ENCODE measurements at regions not wholly inside any gene's neighbourhood (a gene's known extent, or its start where the extent isn't known, plus 50 kb on each side); places are given as distances from the start of the nearest gene placed in this dataset.

DNA sequence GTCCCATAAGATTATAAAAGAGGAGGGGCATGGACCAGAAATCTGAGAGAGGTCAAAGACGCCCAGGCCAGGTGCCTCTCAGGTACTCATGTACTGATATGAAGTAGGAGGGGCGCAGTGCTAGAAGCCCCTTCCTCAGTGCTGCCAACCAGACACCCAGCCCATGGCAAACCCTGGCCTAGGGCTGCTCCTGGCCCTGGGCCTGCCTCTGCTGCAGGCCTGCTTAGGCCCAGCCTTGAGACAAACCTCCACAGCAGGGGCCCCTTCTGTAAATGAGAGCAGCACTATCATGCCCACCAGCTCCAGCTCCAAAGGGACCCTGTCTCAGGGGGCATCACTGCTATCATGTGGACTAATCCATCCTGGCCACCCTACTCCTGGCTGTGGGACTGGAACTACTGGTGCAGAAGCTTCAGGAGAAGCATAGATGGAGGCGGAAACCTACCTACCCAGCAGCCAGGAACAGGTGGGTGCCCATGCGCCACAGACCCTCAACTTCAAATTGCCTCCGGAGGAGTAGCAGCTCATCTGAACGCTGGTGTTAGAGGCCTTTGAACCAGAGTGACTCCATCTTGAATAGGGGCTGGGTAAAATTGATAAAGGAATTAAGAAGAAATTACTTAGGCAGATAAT, 72.4 kb upstream of the LGSN start:
- TF ChIP-seq, protein P1, sequence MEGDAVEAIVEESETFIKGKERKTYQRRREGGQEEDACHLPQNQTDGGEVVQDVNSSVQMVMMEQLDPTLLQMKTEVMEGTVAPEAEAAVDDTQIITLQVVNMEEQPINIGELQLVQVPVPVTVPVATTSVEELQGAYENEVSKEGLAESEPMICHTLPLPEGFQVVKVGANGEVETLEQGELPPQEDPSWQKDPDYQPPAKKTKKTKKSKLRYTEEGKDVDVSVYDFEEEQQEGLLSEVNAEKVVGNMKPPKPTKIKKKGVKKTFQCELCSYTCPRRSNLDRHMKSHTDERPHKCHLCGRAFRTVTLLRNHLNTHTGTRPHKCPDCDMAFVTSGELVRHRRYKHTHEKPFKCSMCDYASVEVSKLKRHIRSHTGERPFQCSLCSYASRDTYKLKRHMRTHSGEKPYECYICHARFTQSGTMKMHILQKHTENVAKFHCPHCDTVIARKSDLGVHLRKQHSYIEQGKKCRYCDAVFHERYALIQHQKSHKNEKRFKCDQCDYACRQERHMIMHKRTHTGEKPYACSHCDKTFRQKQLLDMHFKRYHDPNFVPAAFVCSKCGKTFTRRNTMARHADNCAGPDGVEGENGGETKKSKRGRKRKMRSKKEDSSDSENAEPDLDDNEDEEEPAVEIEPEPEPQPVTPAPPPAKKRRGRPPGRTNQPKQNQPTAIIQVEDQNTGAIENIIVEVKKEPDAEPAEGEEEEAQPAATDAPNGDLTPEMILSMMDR (IDR thresholded peaks at IDR 0.05), result no peak
- peak in 1 of 6 donors; percentile 26 for DNase-seq
- H3K36me3 ChIP-seq, result no peaks in the 10 kb centered on the region
- WGBS, 2 donors, result 93 to 97% methylated on average over 6 of the region's 6 CpGs
- ATAC-seq, result no peak
- no peaks in the 10 kb centered on the region for H3K27me3 ChIP-seq
- intact Hi-C loops (cut with DNase I), result no loop called here
- no peaks in the 10 kb centered on the region for H3K4me1 ChIP-seq
- no peak overlapping the region for H3K4me3 ChIP-seq
- no peak for FAIRE-seq
- H3K9me3 ChIP-seq, result no peaks in the 10 kb centered on the region
- no peak overlapping the region for H3K27ac ChIP-seq

DNA sequence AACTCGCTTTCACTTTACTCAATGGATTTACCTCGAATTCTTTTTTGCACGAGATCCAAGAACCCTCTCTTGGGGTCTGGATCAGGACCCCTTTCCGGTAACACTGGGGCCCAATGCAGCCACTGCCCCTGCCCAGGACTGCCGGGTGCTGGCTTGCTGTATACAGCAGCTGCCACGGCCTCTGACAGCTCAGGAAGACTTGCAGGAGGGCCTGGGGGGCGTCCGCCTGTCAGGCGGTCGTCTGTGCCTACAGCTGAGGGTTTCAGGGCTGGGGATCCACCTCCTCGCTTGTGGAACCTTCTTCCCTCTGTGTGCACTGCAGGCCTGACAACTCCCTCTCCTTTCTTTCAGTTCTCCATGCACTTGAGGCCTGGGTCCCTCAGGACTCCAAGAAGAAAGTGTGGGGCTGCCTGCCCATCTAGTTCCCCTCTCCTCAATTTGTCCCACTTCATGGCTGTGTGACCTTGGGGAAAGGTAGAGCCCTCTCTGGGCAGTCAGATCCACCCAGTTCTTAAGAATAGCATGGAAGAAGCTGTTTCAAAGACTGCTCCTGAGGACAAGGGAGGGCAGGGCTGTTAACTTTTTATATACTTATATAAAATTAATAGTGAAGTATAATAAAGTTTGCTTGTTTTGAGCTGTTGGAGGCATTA, 75.0 kb upstream of the LGSN start:
- Histone ChIP-seq H3K4me1 (no peaks in the 10 kb centered on the region), H3K36me3 (no peaks in the 10 kb centered on the region), H3K9me3 (no peaks in the 10 kb centered on the region), H3K27ac (no peak overlapping the region), H3K27me3 (no peaks in the 10 kb centered on the region), H3K4me3 (no peak overlapping the region)
- 85% methylated on average over 11 of the region's 11 CpGs for whole genome bisulfite sequencing, 2 donors
- FAIRE-seq (no peak), DNase-seq (peak in 1 of 6 donors; percentile 36), ATAC-seq (no peak)
- intact Hi-C loops (cut with DNase I), result no loop called here
- TF ChIP-seq, protein P1 (IDR thresholded peaks at IDR 0.05), result no peak

DNA sequence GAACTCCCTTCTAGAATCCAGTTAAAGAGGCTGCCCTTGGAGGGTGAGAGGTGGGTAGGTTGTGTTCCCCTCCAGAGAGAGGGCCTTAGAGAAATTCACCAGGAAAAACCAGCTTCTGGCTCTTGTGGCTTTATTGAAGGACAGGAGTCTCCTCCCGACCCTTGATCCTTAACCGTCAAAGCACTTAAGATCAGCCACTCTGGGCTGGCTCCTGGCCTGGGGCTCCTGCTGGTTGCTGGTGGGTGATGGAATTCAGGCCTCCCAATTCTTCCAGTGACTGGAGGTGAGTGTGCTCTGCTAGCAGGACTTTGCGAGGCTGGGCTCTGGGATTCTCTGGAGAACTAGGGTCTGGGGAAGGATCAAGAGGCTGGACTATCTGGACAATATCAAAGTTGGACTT, 75.6 kb upstream of the LGSN start:
- FAIRE-seq (no peak), DNase-seq (no peak), ATAC-seq (no peak)
- intact Hi-C loops (cut with DNase I), result no loop called here
- no peaks in the 10 kb centered on the region for H3K27me3 ChIP-seq
- H3K4me1 ChIP-seq, result no peaks in the 10 kb centered on the region
- no peaks in the 10 kb centered on the region for H3K36me3 ChIP-seq
- H3K27ac ChIP-seq, result no peak overlapping the region
- WGBS, 2 donors, result 86 to 87% methylated on average over 3 of the region's 3 CpGs
- TF ChIP-seq, protein P1 (IDR thresholded peaks at IDR 0.05), result no peak
- H3K9me3 ChIP-seq, result no peaks in the 10 kb centered on the region
- no peak overlapping the region for H3K4me3 ChIP-seq

DNA sequence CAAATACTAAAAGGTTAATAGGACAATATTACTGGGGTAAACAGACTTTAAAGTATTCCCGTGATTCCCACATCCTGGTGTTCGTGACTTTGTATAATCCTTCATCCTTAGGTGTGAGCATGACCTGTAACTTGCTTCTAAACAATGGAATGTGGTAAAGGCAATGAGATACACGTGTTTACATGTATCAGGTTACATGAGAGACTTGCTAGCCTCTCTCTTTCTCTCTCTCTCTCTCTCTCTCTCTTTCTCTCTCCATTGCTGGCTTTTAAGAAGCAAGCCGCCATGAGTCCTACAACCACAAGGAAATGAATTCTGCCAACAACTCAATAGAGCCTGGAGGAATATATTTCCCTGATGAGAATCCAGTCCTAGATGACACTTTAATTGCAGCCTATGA, 83.9 kb upstream of the LGSN start:
- intact Hi-C loops (cut with DNase I), result no loop called here
- FAIRE-seq (no peak), ATAC-seq (peak in 1 of 4 donors; percentile 33)

More for the DNA sequence above, 83.9 kb upstream of the LGSN start:
- H3K27ac ChIP-seq, result no peak overlapping the region
- no peaks in the 10 kb centered on the region for H3K4me1 ChIP-seq
- no peaks in the 10 kb centered on the region for H3K36me3 ChIP-seq
- no peak for DNase-seq
- H3K4me3 ChIP-seq, result no peak overlapping the region
- 58 to 66% methylated on average over 4 of the region's 4 CpGs for WGBS, 2 donors
- TF ChIP-seq, protein P1 (IDR thresholded peaks at IDR 0.05), result no peak
- H3K27me3 ChIP-seq, result no peaks in the 10 kb centered on the region
- H3K9me3 ChIP-seq, result no peaks in the 10 kb centered on the region

All from pancreas (tissue), 10 donors.